Esophagus muscularis mucosa (tissue), 2 donors: ENCODE measurements at regions not wholly inside any gene's neighbourhood (a gene's known extent, or its start where the extent isn't known, plus 50 kb on each side); places are given as distances from the start of the nearest gene placed in this dataset.

ENCODE experiments used
- EP300 ChIP-seq: sonication (generic); formaldehyde crosslinking; IDR thresholded peaks from one replicate; pipeline ENCODE4 v1.6.1; 2017; ENCODE audit warnings: antibody characterized with exemption
- POLR2A ChIP-seq: fragments of 450-650 bp; IDR thresholded peaks from one replicate; pipeline ENCODE4 v1.6.1; 2017; ENCODE audit warnings: antibody characterized with exemption, moderate library complexity, mild to moderate bottlenecking, low read depth

DNA sequence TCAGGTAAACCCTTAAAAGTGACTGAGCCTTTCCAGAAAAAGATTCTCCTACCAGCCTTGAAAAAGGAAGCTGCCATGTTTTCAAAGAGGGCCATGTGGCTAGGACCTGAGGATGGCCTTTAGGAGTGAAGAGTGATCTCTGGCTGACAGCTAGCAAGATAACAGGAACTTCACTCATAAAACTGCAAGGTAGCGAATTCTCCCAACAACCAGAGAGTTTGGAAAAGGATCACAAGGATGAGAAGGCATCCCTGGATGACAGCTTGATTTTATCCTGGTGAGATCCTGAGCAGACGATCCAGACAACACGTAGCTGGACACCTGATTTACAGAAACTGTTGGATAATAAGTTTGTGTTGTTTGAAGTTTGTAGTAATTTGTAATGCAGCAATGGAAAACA, 115.6 kb upstream of the FBXO33 start:
- no peak for TF ChIP-seq POLR2A
- TF ChIP-seq EP300 = no peak
